ENCODE measurements at regions not wholly inside any gene's neighbourhood (a gene's known extent, or its start where the extent isn't known, plus 50 kb on each side); places are given as distances from the start of the nearest gene placed in this dataset.
A peak's percentile ranks its signal among the peaks of the same experiment; 100 is the strongest.

- TF ChIP-seq REST (IDR thresholded peaks at IDR 0.05) (no peak), POLR2AphosphoS2 (conservative IDR thresholded peaks at IDR 0.05; ENCODE audit: low read length) (no peak), EHMT2 (IDR thresholded peaks at IDR 0.05; ENCODE audit: low read depth) (no peak), GATA3 (IDR thresholded peaks at IDR 0.05; ENCODE audit: borderline replicate concordance) (no peak), ZSCAN20 (CRISPR knock-in tag; IDR thresholded peaks at IDR 0.05) (no peak)
Observed at GRCh38 chr12:75666126-75666938, 154.9 kb upstream of the KRR1 start (continued).

GRCh38 chr12:75665216-75665615, 153.8 kb upstream of the KRR1 start:
- H3K9me3 ChIP-seq, result no peaks in the 10 kb centered on the region
- peaks cover 34% of the 10 kb centered on the region for H3K4me1 ChIP-seq
- WGBS (ENCODE audit: missing lambda C conversion rate), result 81% methylated on average over 2 of the region's 2 CpGs
- H3K4me3 ChIP-seq, result no peak overlapping the region
- H3K4me2 ChIP-seq, result no peak overlapping the region
- ATAC-seq (no peak), DNase-seq (ENCODE audit: low read depth in 1 of 2, low spot score in 1 of 2) (no peak), FAIRE-seq (no peak)
- CTCF ChIA-PET, result interaction anchor here (0.7 to 1.1 kb wide), 2 partner anchors 9 to 1642 kb away, joined by 3 read pairs; no protein-coding TSS in a partner anchor
- H3K27ac ChIP-seq, result peak overlapping the region in 1 of 2 experiments; percentile 72; a peak in 3 of 6 replicates
- TF ChIP-seq HEYL (CRISPR knock-in tag; IDR thresholded peaks at IDR 0.05) (no peak), ESRRA (IDR thresholded peaks at IDR 0.05; ENCODE audit: borderline replicate concordance, low read length) (no peak)
- POLR2A ChIA-PET, result no interaction called here

- ChIA-PET CTCF (interaction anchor here (1.4 kb wide), 1 partner anchor 28 kb away, joined by 3 read pairs; no protein-coding TSS in a partner anchor), POLR2A (no interaction called here)
- no peaks in the 10 kb centered on the region for H3K9me3 ChIP-seq
- H3K27ac ChIP-seq, result peak overlapping the region in 1 of 2 experiments; percentile 34; a peak in 3 of 6 replicates
- no peak overlapping the region for H3K4me2 ChIP-seq
- ATAC-seq (no peak), DNase-seq (ENCODE audit: low read depth in 1 of 2, low spot score in 1 of 2) (no peak), FAIRE-seq (no peak)
- TF ChIP-seq BCL3 (IDR thresholded peaks at IDR 0.05), result no peak
- TF ChIP-seq MAZ (IDR thresholded peaks at IDR 0.05; ENCODE audit: borderline replicate concordance, low read depth, low read length), result no peak
- no peak for TF ChIP-seq CHD4 (IDR thresholded peaks at IDR 0.05; ENCODE audit: borderline replicate concordance)
- TF ChIP-seq E2F6 (IDR thresholded peaks at IDR 0.05; ENCODE audit: borderline replicate concordance, low read depth), result no peak
- 66% methylated on average over 2 of the region's 2 CpGs for WGBS (ENCODE audit: missing lambda C conversion rate)
- H3K4me3 ChIP-seq, result no peak overlapping the region
- H3K4me1 ChIP-seq, result peaks cover 60% of the 10 kb centered on the region
Observed at GRCh38 chr12:75662511-75663159, 151.2 kb upstream of the KRR1 start.

- 61% methylated on average over 1 of the region's 1 CpG for WGBS (ENCODE audit: missing lambda C conversion rate)
- no peaks in the 10 kb centered on the region for H3K9me3 ChIP-seq
- H3K4me1 ChIP-seq, result peaks cover 58% of the 10 kb centered on the region
- H3K27ac ChIP-seq, result peak overlapping the region in 1 of 2 experiments; percentile 82; a peak in 1 of 6 replicates
- FAIRE-seq (no peak), DNase-seq (ENCODE audit: low read depth in 1 of 2, low spot score in 1 of 2) (no peak), ATAC-seq (no peak)
- ChIA-PET POLR2A (no interaction called here), CTCF (no interaction called here)
- no peak overlapping the region for H3K4me3 ChIP-seq
- no peak overlapping the region for H3K4me2 ChIP-seq
- TF ChIP-seq EP300 (IDR thresholded peaks at IDR 0.05) (no peak), E2F6 (IDR thresholded peaks at IDR 0.05; ENCODE audit: borderline replicate concordance, low read depth) (no peak), ELK1 (IDR thresholded peaks at IDR 0.05; ENCODE audit: low read depth, low read length) (no peak), CTCF (IDR thresholded peaks at IDR 0.05) (no peak), KDM5A (IDR thresholded peaks at IDR 0.05) (no peak), ZNF302 (CRISPR knock-in tag; IDR thresholded peaks at IDR 0.05) (no peak)
Observed at GRCh38 chr12:75661908-75662307, 150.5 kb upstream of the KRR1 start.
